G401.6 (cell line): ENCODE measurements at regions not wholly inside any gene's neighbourhood (a gene's known extent, or its start where the extent isn't known, plus 50 kb on each side); places are given as distances from the start of the nearest gene placed in this dataset.

Experiments used
- FAIRE-seq: peaks from 2 replicates; lab custom pipeline; 2012; peaks lifted over from hg19 to GRCh38; lab: Jason Lieb, UNC

- no peak for FAIRE-seq
Measured at GRCh38 chr18:41034413-41034812, 920.6 kb upstream of the PIK3C3 start.

GRCh38 chr18:41025666-41026065, 929.4 kb upstream of the PIK3C3 start:
- FAIRE-seq: no peak

GRCh38 chr18:41024792-41025191, 930.2 kb upstream of the PIK3C3 start:
- no peak for FAIRE-seq

GRCh38 chr18:41022484-41022883, 932.5 kb upstream of the PIK3C3 start:
- FAIRE-seq: no peak

GRCh38 chr18:41021089-41021488, 933.9 kb upstream of the PIK3C3 start:
- no peak for FAIRE-seq

GRCh38 chr18:41012194-41012593, 942.8 kb upstream of the PIK3C3 start:
- FAIRE-seq: no peak

GRCh38 chr18:41009926-41010325, 945.1 kb upstream of the PIK3C3 start:
- no peak for FAIRE-seq

- no peak for FAIRE-seq
Measured at GRCh38 chr18:41004324-41004723, 950.7 kb upstream of the PIK3C3 start.

GRCh38 chr18:40995529-40995928, 959.5 kb upstream of the PIK3C3 start:
- no peak for FAIRE-seq

- FAIRE-seq: no peak
Measured at GRCh38 chr18:40993363-40993762, 961.7 kb upstream of the PIK3C3 start.

GRCh38 chr18:40987581-40987980, 967.5 kb upstream of the PIK3C3 start:
- no peak for FAIRE-seq

- FAIRE-seq: no peak
Measured at GRCh38 chr18:40985436-40985835, 969.6 kb upstream of the PIK3C3 start.

- FAIRE-seq: no peak
Measured at GRCh38 chr18:40984856-40985255, 970.2 kb upstream of the PIK3C3 start.

- FAIRE-seq: no peak
Measured at GRCh38 chr18:40983835-40984234, 971.2 kb upstream of the PIK3C3 start.

- no peak for FAIRE-seq
Measured at GRCh38 chr18:40980171-40980570, 974.9 kb upstream of the PIK3C3 start.

- FAIRE-seq: no peak
Measured at GRCh38 chr18:40976050-40976449, 979.0 kb upstream of the PIK3C3 start.

- no peak for FAIRE-seq
Measured at GRCh38 chr18:40974448-40974847, 980.6 kb upstream of the PIK3C3 start.

GRCh38 chr18:40962784-40963183, 992.2 kb upstream of the PIK3C3 start:
- no peak for FAIRE-seq

- FAIRE-seq: no peak
Measured at GRCh38 chr18:40957533-40958070, 997.4 kb upstream of the PIK3C3 start.

- FAIRE-seq: no peak
Measured at GRCh38 chr18:40956213-40956612, 998.8 kb upstream of the PIK3C3 start.

- no peak for FAIRE-seq
Measured at GRCh38 chr18:40955351-40955750, 999.7 kb upstream of the PIK3C3 start.

GRCh38 chr18:40949114-40949950, 1005.7 kb upstream of the PIK3C3 start:
- FAIRE-seq: no peak

- FAIRE-seq: no peak
Measured at GRCh38 chr18:40944576-40944975, 1010.5 kb upstream of the PIK3C3 start.
